ENCODE measurements at regions not wholly inside any gene's neighbourhood (a gene's known extent, or its start where the extent isn't known, plus 50 kb on each side); places are given as distances from the start of the nearest gene placed in this dataset.

GRCh38 chr7:94332571-94332970 lies 62.1 kb upstream of the COL1A2 start:
- TF ChIP-seq JUN (IDR thresholded peaks at IDR 0.05; ENCODE audit: borderline replicate concordance, insufficient read depth, insufficient read length, low read depth) (no peak), CTCF (IDR thresholded peaks at IDR 0.05; ENCODE audit: extremely low read depth in 1 of 2, insufficient read depth in 1 of 2, low read depth in 1 of 2, low read length in 2 of 2) (no peak), POLR2AphosphoS5 (IDR thresholded peaks at IDR 0.05; ENCODE audit: insufficient read depth, low read depth, low read length) (no peak)
